ENCODE measurements at regions not wholly inside any gene's neighbourhood (a gene's known extent, or its start where the extent isn't known, plus 50 kb on each side); places are given as distances from the start of the nearest gene placed in this dataset.

DNA sequence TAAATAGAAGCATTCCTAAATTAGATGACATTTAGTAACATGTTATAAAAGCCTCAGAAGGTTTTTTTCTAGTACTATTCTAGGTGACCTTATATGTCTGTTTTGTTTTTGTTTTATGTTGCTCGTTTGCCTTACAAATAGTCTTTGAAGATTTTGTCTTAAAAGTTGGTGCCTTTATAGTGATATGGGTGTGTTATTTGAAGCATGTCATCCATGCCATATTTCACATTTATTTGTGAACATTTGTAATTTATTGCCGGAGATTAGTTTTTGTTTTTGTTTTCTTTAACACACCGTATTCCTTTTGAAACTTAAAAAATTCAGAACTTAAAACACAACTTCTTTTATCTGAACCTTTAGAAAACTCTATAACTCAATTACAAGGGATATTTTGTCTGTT is 422.8 kb upstream of the PCDH9 start:
- Histone ChIP-seq H3K27me3 (replicated peaks; ENCODE audit: control insufficient read depth, insufficient read depth, low read length) (no peaks in the 10 kb centered on the region), H3K4me3 (replicated peaks; ENCODE audit: low read depth, low read length) (no peak overlapping the region), H3K36me3 (ENCODE audit: control insufficient read depth, insufficient read depth, low read length) (no peaks in the 10 kb centered on the region)
- TF ChIP-seq, protein P1, sequence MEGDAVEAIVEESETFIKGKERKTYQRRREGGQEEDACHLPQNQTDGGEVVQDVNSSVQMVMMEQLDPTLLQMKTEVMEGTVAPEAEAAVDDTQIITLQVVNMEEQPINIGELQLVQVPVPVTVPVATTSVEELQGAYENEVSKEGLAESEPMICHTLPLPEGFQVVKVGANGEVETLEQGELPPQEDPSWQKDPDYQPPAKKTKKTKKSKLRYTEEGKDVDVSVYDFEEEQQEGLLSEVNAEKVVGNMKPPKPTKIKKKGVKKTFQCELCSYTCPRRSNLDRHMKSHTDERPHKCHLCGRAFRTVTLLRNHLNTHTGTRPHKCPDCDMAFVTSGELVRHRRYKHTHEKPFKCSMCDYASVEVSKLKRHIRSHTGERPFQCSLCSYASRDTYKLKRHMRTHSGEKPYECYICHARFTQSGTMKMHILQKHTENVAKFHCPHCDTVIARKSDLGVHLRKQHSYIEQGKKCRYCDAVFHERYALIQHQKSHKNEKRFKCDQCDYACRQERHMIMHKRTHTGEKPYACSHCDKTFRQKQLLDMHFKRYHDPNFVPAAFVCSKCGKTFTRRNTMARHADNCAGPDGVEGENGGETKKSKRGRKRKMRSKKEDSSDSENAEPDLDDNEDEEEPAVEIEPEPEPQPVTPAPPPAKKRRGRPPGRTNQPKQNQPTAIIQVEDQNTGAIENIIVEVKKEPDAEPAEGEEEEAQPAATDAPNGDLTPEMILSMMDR (IDR thresholded peaks at IDR 0.05; ENCODE audit: insufficient read depth, low read length, poor library complexity, severe bottlenecking): no peak
- no peak for DNase-seq (ENCODE audit: extremely low read depth, insufficient read length)

DNA sequence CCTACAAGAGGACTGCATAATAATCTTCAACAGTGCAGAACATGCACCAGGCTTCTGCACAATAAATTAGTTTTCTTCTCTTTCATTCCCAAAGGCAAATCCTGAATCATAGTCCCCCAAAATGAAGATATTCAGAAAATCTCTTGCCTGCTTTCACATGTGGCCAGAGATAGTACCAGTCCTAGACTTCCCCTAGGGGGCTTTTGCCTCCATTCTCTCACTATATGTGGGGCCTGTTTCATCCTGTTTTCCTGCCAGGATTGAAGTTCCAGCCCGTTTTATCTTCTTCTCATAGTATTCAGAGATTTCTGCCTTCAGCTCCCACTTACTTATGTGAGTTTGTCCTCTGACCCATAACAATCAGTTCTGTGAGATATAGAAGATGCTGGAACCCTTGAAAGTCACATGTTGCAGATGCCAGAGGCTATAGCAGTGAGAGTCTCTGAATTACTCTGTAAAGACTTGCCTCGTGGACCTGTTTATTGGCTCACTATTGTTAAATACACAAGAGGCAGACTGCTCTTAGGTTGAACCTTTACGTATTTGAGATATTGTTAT is 421.9 kb upstream of the PCDH9 start:
- Histone ChIP-seq H3K36me3 (ENCODE audit: control insufficient read depth, insufficient read depth, low read length) (no peaks in the 10 kb centered on the region), H3K4me3 (replicated peaks; ENCODE audit: low read depth, low read length) (no peak overlapping the region), H3K27me3 (replicated peaks; ENCODE audit: control insufficient read depth, insufficient read depth, low read length) (no peaks in the 10 kb centered on the region)
- no peak for DNase-seq (ENCODE audit: extremely low read depth, insufficient read length)
- TF ChIP-seq, protein P1 (IDR thresholded peaks at IDR 0.05; ENCODE audit: insufficient read depth, low read length, poor library complexity, severe bottlenecking): no peak

DNA sequence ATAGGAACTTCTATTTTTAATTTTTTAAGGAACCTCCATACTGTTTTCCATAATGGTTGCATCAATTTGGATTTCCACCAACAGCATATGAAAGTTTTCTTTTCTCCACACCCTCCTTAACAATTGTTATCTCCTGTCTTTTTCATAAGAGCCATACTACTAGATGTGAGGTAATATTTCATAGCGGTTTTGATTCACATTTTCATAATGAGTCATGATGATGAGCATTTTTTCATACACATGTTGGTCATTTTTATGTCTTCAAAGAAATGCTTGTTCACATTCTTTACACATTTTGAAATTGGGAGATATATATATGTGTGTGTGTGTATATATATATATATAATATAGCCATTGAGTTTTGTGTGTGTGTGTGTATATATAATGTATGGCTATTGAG is 420.3 kb upstream of the PCDH9 start:
- H3K27me3 ChIP-seq (replicated peaks; ENCODE audit: control insufficient read depth, insufficient read depth, low read length): no peaks in the 10 kb centered on the region
- no peak overlapping the region for H3K4me3 ChIP-seq (replicated peaks; ENCODE audit: low read depth, low read length)
- TF ChIP-seq, protein P1 (IDR thresholded peaks at IDR 0.05; ENCODE audit: insufficient read depth, low read length, poor library complexity, severe bottlenecking): no peak
- H3K36me3 ChIP-seq (ENCODE audit: control insufficient read depth, insufficient read depth, low read length): no peaks in the 10 kb centered on the region
- DNase-seq (ENCODE audit: extremely low read depth, insufficient read length): no peak

DNA sequence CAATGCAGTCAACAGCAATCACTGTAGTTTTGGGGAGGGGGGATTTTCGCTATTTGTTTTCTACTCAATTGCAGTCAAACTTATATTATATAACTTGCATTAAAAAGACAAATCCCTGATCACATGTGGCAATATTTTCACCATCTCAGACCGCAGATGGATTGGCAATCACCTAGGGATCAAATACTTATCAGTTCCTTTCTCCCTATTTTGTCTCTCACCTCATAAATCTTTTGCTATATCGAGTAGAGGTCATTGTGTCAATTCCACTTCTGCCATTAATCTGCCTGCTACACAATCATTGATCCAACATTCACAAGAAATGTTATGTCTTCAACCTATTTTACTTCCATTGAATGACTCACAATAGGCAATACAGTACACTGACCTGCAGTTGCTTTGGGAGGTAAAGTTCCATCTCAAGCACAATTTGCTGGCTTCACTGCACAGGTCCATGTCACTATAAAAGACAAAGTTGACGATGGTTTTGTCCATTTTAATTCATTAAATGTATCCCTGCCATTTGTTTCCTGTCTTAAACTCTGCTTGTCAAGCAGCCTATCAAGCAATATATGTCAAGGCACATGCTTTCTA is 415.8 kb upstream of the PCDH9 start:
- Histone ChIP-seq H3K27me3 (replicated peaks; ENCODE audit: control insufficient read depth, insufficient read depth, low read length) (no peaks in the 10 kb centered on the region), H3K36me3 (ENCODE audit: control insufficient read depth, insufficient read depth, low read length) (no peaks in the 10 kb centered on the region), H3K4me3 (replicated peaks; ENCODE audit: low read depth, low read length) (no peak overlapping the region)
- TF ChIP-seq, protein P1 (IDR thresholded peaks at IDR 0.05; ENCODE audit: insufficient read depth, low read length, poor library complexity, severe bottlenecking): no peak
- DNase-seq (ENCODE audit: extremely low read depth, insufficient read length): no peak

DNA sequence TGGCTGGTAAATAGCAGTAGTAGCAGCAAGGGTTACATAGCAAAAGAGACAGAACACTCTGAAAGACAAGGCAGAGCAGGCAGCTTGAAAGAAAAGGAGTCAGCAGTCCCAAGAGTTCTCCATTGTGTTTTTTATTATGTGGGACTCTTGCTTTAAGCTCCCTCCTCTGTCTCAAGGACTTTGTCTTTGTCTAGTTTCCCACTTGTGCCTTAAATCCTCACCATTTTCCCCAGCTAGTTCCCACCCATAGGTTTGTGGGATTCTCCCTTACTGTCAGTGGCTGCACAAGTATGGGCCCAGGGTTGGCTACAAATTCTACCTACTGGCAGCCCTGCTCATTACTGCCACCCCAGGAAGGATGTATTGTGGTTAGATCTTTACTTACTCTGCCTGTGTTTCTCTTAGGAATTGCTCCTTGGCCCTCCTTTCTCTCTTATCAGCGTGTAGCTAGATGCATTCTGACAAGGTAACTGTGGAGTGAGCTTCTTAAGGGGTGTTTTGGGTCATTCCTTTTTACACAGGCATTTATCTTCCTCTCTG is 413.4 kb upstream of the PCDH9 start:
- Histone ChIP-seq H3K4me3 (replicated peaks; ENCODE audit: low read depth, low read length) (no peak overlapping the region), H3K36me3 (ENCODE audit: control insufficient read depth, insufficient read depth, low read length) (no peaks in the 10 kb centered on the region), H3K27me3 (replicated peaks; ENCODE audit: control insufficient read depth, insufficient read depth, low read length) (no peaks in the 10 kb centered on the region)
- TF ChIP-seq, protein P1 (IDR thresholded peaks at IDR 0.05; ENCODE audit: insufficient read depth, low read length, poor library complexity, severe bottlenecking): no peak
- no peak for DNase-seq (ENCODE audit: extremely low read depth, insufficient read length)
